EL (cell line): ENCODE measurements at regions not wholly inside any gene's neighbourhood (a gene's known extent, or its start where the extent isn't known, plus 50 kb on each side); places are given as distances from the start of the nearest gene placed in this dataset.
A peak's percentile ranks its signal among the peaks of the same experiment; 100 is the strongest.

Source experiments
- DNase-seq: peaks from one replicate; pipeline ENCODE4 v3.0.0-alpha.2; 2016

GRCh38 chr5:122723606-122724352 lies 51.1 kb upstream of the SNX2 start:
- DNase-seq: peak; percentile 67
